CD4-positive, alpha-beta T cell (primary cell): ENCODE measurements at regions not wholly inside any gene's neighbourhood (a gene's known extent, or its start where the extent isn't known, plus 50 kb on each side); places are given as distances from the start of the nearest gene placed in this dataset.

ENCODE experiments used
- ATAC-seq: fragments of 200-7000 bp; cut with Tn5 transposase; one replicate; pipeline ENCODE4 v1.10.0; 2022; ENCODE audit warnings: mild to moderate bottlenecking; ENCODE audit not compliant: poor library complexity
- CTCF ChIA-PET: fragments of 350-600 bp; sonication (Branson Sonifier 250); formaldehyde crosslinking; loops from one replicate; lab custom pipeline; 2021; ENCODE audit warnings: antibody characterized with exemption, inconsistent platforms; lab: Charles Lee
- POLR2A ChIA-PET: fragments of 350-600 bp; sonication (Branson Sonifier 250); formaldehyde crosslinking; loops from one replicate; lab custom pipeline; 2021; ENCODE audit warnings: antibody characterized with exemption, inconsistent platforms; lab: Charles Lee
- DNase-seq, 14 experiments: peaks; one replicate each; pipeline ENCODE4 v3.0.0-alpha.2; 2013 to 2020; ENCODE audit warnings: mixed read lengths in 2 of 14
- H3K27ac ChIP-seq, 2 donors: one replicate each; pipeline versions ENCODE4 v1.5.1 to v1.7.0; 2013; ENCODE audit warnings: low read length in 2 of 2, low read depth in 1 of 2, mild to moderate bottlenecking in 1 of 2
- H3K27me3 ChIP-seq, 2 experiments: 1 replicate in 1 of 2; 2 replicates in 1 of 2; pipeline versions ENCODE4 v1.6.1 to v1.7.0; 2013; ENCODE audit warnings: low read length in 2 of 2, control low read depth in 1 of 2, mild to moderate bottlenecking in 1 of 2, moderate library complexity in 1 of 2; ENCODE audit not compliant: insufficient read depth in 2 of 2, control insufficient read depth in 1 of 2
- H3K36me3 ChIP-seq: one replicate; pipeline ENCODE4 v1.6.1; 2013; ENCODE audit warnings: low read length, control low read depth; ENCODE audit not compliant: insufficient read depth
- H3K4me1 ChIP-seq: one replicate; pipeline ENCODE4 v1.6.1; 2013; ENCODE audit warnings: low read length, control low read depth; ENCODE audit not compliant: insufficient read depth
- H3K4me3 ChIP-seq: one replicate; pipeline ENCODE4 v1.5.1; 2013; ENCODE audit warnings: mild to moderate bottlenecking, low read length, moderate library complexity
- H3K9me3 ChIP-seq, 2 experiments: 1 replicate in 1 of 2; 2 replicates in 1 of 2; pipeline versions ENCODE4 v1.6.1 to v1.7.0; 2013; ENCODE audit warnings: low read length in 2 of 2, mild to moderate bottlenecking in 2 of 2, control low read depth in 1 of 2, moderate library complexity in 1 of 2; ENCODE audit not compliant: control insufficient read depth in 1 of 2, insufficient read depth in 1 of 2
- H3K27ac Mint-ChIP-seq: one replicate; pipeline ENCODE4 v1.8.0; 2020; ENCODE audit warnings: mixed read lengths
- H3K27me3 Mint-ChIP-seq: one replicate; pipeline ENCODE4 v1.8.0; 2021; ENCODE audit warnings: mixed read lengths
- H3K36me3 Mint-ChIP-seq: one replicate; pipeline ENCODE4 v1.8.0; 2021; ENCODE audit warnings: low read depth, mixed read lengths
- H3K4me1 Mint-ChIP-seq: one replicate; pipeline ENCODE4 v1.8.0; 2021; ENCODE audit warnings: low read depth, mixed read lengths
- H3K4me3 Mint-ChIP-seq: one replicate; pipeline ENCODE4 v1.8.0; 2020; ENCODE audit warnings: mild to moderate bottlenecking, mixed read lengths
- H3K9me3 Mint-ChIP-seq: one replicate; pipeline ENCODE4 v1.8.0; 2020; ENCODE audit warnings: mixed read lengths
- intact Hi-C, 2 experiments: fragments of 100-400 bp; cut with DNase I in 1 of 2; cut with micrococcal nuclease in 1 of 2; formaldehyde crosslinking; loops; one replicate each; pipeline versions ENCODE4 v1.15.1 to v1.9.0; 2023 to 2025; cut with DNase I, micrococcal nuclease
- TF ChIP-seq, protein P1 (sequence below): fragments of 200-600 bp; IDR thresholded peaks from one replicate; pipeline ENCODE4 v1.8.0; 2022; ENCODE audit warnings: antibody characterized with exemption, mild to moderate bottlenecking

GRCh38 chr2:19764998-19765397, 136.8 kb downstream of the TTC32 start:
- H3K36me3 ChIP-seq, result no peaks in the 10 kb centered on the region
- H3K4me1 ChIP-seq, result no peaks in the 10 kb centered on the region
- intact Hi-C loops, result no loop called here
- no peaks in the 10 kb centered on the region for H3K36me3 Mint-ChIP-seq
- no peak overlapping the region for H3K27ac ChIP-seq
- no peaks in the 10 kb centered on the region for H3K4me1 Mint-ChIP-seq
- CTCF ChIA-PET, result no interaction called here
- ATAC-seq (no peak), DNase-seq (no peak)
- POLR2A ChIA-PET, result no interaction called here
- TF ChIP-seq, protein P1, sequence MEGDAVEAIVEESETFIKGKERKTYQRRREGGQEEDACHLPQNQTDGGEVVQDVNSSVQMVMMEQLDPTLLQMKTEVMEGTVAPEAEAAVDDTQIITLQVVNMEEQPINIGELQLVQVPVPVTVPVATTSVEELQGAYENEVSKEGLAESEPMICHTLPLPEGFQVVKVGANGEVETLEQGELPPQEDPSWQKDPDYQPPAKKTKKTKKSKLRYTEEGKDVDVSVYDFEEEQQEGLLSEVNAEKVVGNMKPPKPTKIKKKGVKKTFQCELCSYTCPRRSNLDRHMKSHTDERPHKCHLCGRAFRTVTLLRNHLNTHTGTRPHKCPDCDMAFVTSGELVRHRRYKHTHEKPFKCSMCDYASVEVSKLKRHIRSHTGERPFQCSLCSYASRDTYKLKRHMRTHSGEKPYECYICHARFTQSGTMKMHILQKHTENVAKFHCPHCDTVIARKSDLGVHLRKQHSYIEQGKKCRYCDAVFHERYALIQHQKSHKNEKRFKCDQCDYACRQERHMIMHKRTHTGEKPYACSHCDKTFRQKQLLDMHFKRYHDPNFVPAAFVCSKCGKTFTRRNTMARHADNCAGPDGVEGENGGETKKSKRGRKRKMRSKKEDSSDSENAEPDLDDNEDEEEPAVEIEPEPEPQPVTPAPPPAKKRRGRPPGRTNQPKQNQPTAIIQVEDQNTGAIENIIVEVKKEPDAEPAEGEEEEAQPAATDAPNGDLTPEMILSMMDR, result no peak
- no peak overlapping the region for H3K27ac Mint-ChIP-seq
- H3K9me3 Mint-ChIP-seq, result no peaks in the 10 kb centered on the region
- H3K27me3 Mint-ChIP-seq, result peaks cover 4% of the 10 kb centered on the region
- H3K4me3 Mint-ChIP-seq, result no peak overlapping the region
- no peaks in the 10 kb centered on the region for H3K27me3 ChIP-seq
- no peak overlapping the region for H3K4me3 ChIP-seq
- peaks cover 0 to 5% of the 10 kb centered on the region in 2 experiments for H3K9me3 ChIP-seq

GRCh38 chr2:19763731-19764130, 138.1 kb downstream of the TTC32 start:
- Mint-ChIP-seq H3K27ac (no peak overlapping the region), H3K4me1 (no peaks in the 10 kb centered on the region), H3K36me3 (no peaks in the 10 kb centered on the region), H3K9me3 (no peaks in the 10 kb centered on the region), H3K27me3 (peaks cover 6% of the 10 kb centered on the region), H3K4me3 (no peak overlapping the region)
- intact Hi-C loops, result no loop called here
- no peaks in the 10 kb centered on the region for H3K36me3 ChIP-seq
- TF ChIP-seq, protein P1, result no peak
- H3K4me1 ChIP-seq, result no peaks in the 10 kb centered on the region
- ChIA-PET POLR2A (no interaction called here), CTCF (no interaction called here)
- peaks cover 0 to 5% of the 10 kb centered on the region in 2 experiments for H3K9me3 ChIP-seq
- H3K27me3 ChIP-seq, result no peaks in the 10 kb centered on the region
- H3K27ac ChIP-seq, result no peak overlapping the region
- ATAC-seq (no peak), DNase-seq (no peak)
- H3K4me3 ChIP-seq, result no peak overlapping the region

GRCh38 chr2:19762959-19763605, 138.7 kb downstream of the TTC32 start:
- ATAC-seq (no peak), DNase-seq (no peak)
- H3K27ac Mint-ChIP-seq, result no peak overlapping the region
- no peak overlapping the region for H3K4me3 Mint-ChIP-seq
- ChIA-PET CTCF (no interaction called here), POLR2A (no interaction called here)
- H3K9me3 Mint-ChIP-seq, result no peaks in the 10 kb centered on the region
- H3K27ac ChIP-seq, result no peak overlapping the region
- H3K4me1 Mint-ChIP-seq, result no peaks in the 10 kb centered on the region
- peaks cover 8% of the 10 kb centered on the region for H3K27me3 Mint-ChIP-seq
- H3K4me1 ChIP-seq, result no peaks in the 10 kb centered on the region
- TF ChIP-seq, protein P1, result no peak
- no peaks in the 10 kb centered on the region for H3K36me3 Mint-ChIP-seq
- H3K27me3 ChIP-seq, result no peaks in the 10 kb centered on the region
- H3K4me3 ChIP-seq, result no peak overlapping the region
- H3K36me3 ChIP-seq, result no peaks in the 10 kb centered on the region
- peaks cover 0 to 5% of the 10 kb centered on the region in 2 experiments for H3K9me3 ChIP-seq
- intact Hi-C loops, result no loop called here
